T-helper 2 cell treated with Interferon-gamma antibody and Interleukin-4, amounts not matched to agents 100 ng/mL and 5 ng/mL, for 36 hours (primary cell): ENCODE measurements at regions not wholly inside any gene's neighbourhood (a gene's known extent, or its start where the extent isn't known, plus 50 kb on each side); places are given as distances from the start of the nearest gene placed in this dataset.
"Not testable (repeated sequence)": the region's sequence is repeated elsewhere in the genome, so short reads cannot be mapped to it uniquely, and the experiment has no call there.

Experiments
- intact Hi-C: fragments of 100-400 bp; cut with micrococcal nuclease; formaldehyde crosslinking; loops from one replicate; pipeline ENCODE4 v1.15.1; 2023

GRCh38 chr10:89946106-89946505 lies 244.7 kb downstream of the KIF20B start:
- intact Hi-C loops, result no loop called here

GRCh38 chr10:89949496-89949895 lies 248.1 kb downstream of the KIF20B start:
- intact Hi-C loops, result no loop called here

GRCh38 chr10:89952325-89952724 lies 250.9 kb downstream of the KIF20B start:
- intact Hi-C loops, result no loop called here

GRCh38 chr10:89952751-89953150 lies 251.4 kb downstream of the KIF20B start:
- intact Hi-C loops, result no loop called here

GRCh38 chr10:89954061-89954460 lies 252.7 kb downstream of the KIF20B start:
- intact Hi-C loops, result no loop called here

DNA sequence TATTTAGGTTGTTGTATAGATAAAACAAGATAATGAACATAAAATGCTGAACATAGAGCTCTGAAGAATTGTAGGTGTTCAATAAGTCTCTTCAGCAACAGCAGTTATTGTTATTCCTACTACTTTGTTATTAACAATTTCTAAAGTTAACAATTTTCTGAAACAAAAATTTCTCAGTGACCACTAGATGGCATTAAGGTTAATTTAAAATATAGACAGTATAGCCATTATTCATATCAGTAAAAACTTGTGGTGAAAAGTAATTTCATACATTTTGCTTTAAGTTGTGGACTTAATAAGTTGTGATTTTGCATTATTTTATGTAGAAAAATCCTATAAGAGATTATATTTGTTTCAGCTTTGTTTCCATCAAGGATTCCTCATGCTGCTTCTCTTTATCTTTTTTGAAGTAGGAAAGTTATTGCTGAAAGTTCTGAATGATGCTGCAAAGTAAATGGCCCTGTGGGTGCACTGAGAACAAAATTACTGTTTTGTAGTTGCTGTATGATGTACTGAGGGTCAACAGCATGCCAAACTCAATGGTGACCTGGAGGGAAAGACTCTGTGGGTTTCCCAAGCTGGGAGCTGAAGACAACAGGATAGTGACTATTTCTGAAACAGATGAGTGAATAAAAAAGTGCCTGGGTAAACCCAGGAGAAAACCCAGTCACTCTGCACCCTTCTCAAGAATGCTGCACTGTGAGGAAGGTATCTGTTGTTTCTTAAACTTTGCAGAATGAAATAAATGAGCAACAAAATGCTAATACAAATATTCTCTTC lies 253.6 kb downstream of the KIF20B start:
- intact Hi-C loops, result no loop called here

DNA sequence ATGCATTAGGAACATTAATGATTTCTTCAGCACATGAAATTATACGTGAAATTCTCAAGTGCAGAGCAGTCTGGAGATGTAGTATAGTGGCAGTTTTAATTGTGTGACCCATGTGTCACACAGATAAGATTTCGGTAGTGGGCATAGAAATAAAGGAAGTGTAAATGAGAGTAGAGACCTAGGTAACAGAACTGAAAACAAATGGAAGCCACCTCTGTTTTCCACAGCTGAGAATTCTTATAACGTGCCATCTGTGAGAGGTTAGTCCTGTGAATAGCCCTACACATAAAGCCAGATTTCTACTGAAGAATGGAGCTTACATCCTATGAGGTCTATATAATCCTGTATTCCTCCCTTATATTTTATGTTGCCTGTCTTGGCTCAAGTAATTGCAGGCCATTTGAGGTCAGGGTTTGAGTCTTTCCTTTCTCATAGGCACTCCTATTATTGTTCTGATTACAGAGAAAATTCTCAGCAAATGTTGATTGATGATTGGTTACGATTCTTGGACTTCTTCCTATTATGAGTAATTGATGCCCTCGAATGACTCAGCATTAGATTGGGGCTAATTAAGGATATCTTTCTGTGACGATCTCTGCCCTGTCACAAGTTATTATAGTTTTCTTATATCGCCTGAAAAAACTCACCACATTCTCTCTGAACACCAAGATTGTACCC lies 258.2 kb downstream of the KIF20B start:
- intact Hi-C loops, result no loop called here

DNA sequence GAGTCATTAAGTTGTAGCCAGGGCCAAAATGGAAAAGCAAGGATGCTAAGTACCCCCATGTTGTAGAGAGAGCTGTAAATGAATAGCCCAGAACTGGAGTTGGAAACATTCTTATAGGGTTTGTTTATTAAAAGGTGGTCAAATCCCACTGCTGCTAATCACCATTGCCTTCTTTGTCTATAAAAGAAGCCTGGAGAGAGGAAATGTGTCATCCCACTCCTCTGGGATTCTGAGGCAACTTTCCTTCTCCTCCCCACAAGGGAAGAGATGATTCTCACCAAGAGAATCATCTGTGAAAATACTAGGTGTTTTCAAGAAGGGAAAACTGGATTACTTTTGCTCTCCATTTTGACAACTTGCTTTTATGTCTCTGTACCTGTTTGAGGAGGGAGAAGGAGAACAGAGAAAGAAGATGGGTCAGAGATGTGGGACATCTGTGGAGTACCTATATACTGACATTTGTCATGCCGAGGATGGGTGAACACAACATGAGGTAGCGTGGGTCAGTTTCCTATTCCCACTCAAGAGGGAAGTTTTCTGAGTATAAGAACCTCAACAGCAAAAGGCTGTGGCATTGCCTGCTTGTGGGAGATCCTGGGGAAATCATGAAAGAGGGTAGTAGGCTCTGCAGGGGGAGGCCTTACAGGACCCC lies 262.2 kb downstream of the KIF20B start:
- intact Hi-C loops, result no loop called here

- intact Hi-C loops, result no loop called here
Observed at GRCh38 chr10:89966211-89966610, 264.8 kb downstream of the KIF20B start.

- intact Hi-C loops, result no loop called here
Observed at GRCh38 chr10:89973326-89973725, 271.9 kb downstream of the KIF20B start.

- intact Hi-C loops, result no loop called here
Observed at GRCh38 chr10:89975071-89975470, 273.7 kb downstream of the KIF20B start.

DNA sequence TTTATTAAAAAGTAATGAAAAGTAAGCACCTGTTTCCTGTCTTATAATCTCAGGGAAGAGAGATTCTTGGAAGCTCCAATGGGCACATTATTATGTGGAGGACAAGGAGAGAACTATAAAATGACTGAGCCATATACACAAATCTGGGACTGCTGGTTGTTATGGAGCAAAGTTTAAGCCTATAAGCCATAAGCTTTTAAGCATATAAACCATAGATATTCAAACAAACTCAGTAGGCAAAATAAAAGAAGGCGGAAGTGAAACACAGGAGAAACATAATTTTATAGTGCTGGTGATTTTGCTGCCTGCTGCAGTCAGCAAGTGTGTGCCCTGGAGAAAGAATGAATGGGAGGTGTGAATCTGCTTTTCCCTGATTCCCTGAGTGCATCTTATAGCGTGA lies 274.4 kb downstream of the KIF20B start:
- intact Hi-C loops, result no loop called here

- intact Hi-C loops, result no loop called here
Observed at GRCh38 chr10:89978081-89978480, 276.7 kb downstream of the KIF20B start.

DNA sequence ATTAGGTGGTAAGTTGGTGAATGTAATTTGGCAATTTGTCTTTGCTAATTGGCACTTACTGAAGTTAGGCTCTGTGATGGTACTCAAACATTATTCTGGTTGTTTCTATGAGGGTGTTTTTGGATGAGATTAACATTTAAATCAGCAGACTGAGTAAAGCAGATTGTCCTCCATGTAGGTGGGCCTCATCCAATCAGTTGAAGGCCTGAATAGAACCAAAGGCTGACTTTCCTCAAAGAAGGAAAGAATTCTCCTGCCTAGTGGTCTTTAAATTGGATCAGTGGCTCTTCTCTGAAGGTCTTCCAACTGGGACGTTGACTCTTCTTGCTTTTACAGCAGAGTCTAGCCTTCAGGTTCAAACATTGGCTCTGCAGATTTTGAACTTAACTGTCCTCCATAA lies 278.3 kb downstream of the KIF20B start:
- intact Hi-C loops, result no loop called here

- intact Hi-C loops, result no loop called here
Observed at GRCh38 chr10:89980166-89980565, 278.8 kb downstream of the KIF20B start.

- intact Hi-C loops, result no loop called here
Observed at GRCh38 chr10:89981891-89982290, 280.5 kb downstream of the KIF20B start.

- intact Hi-C loops, result no loop called here
Observed at GRCh38 chr10:89985446-89985845, 284.1 kb downstream of the KIF20B start.

DNA sequence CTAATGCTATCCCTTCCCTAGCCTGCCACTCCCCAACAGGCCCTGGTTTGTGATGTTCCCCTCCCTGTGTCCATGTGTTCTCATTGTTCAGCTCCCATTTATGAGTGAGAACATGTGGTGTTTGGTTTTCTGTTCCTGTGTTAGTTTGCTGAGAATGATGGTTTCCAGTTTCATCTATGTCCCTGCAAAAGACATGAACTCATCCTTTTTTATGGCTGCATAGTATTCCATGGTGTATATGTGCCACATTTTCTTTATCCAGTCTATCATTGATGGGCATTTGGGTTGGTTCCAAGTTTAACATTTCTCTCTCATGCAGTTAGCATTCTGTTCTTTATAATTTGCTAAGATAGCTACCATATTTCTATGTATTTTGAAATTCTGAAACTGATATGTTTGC lies 287.0 kb downstream of the KIF20B start:
- intact Hi-C loops, result not testable (repeated sequence)

- intact Hi-C loops, result no loop called here
Observed at GRCh38 chr10:89992575-89992974, 291.2 kb downstream of the KIF20B start.

DNA sequence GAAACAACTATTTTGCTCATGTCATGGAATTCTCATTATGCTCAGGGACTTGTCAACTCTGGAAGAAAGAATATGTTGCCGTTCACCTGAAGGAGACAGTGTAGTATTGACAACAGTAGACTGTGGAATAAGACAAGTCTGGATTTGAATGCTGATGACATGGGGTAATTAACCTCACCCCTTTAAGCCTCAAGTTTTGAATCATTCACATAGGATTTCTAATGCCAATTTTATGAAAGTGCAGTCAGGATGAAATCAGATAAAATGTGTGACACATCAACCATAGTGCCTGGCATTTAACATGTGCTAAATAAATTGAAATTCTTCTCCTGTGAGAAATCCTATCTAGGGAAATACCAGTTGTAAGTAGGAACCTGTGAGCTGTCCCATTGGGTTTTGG lies 305.8 kb downstream of the KIF20B start:
- intact Hi-C loops, result no loop called here

DNA sequence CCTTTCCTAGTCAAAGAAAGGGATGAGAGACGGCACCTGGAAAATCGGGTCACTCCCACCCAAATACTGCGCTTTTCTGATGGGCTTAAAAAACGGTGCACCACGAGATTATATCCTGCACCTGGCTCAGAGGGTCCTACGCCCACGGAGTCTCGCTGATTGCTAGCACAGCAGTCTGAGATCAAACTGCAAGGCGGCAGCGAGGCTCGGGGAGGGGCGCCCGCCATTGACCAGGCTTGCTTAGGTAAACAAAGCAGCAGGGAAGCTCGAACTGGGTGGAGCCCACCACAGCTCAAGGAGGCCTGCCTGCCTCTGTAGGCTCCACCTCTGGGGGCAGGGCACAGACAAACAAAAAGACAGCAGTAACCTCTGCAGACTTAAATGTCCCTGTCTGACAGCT lies 309.9 kb downstream of the KIF20B start:
- intact Hi-C loops, result not testable (repeated sequence)

GRCh38 chr10:90018819-90019218 lies 317.4 kb downstream of the KIF20B start:
- intact Hi-C loops, result no loop called here

- intact Hi-C loops, result no loop called here
Observed at GRCh38 chr10:90020506-90020905, 319.1 kb downstream of the KIF20B start.
